ENCODE measurements at regions not wholly inside any gene's neighbourhood (a gene's known extent, or its start where the extent isn't known, plus 50 kb on each side); places are given as distances from the start of the nearest gene placed in this dataset.

DNA sequence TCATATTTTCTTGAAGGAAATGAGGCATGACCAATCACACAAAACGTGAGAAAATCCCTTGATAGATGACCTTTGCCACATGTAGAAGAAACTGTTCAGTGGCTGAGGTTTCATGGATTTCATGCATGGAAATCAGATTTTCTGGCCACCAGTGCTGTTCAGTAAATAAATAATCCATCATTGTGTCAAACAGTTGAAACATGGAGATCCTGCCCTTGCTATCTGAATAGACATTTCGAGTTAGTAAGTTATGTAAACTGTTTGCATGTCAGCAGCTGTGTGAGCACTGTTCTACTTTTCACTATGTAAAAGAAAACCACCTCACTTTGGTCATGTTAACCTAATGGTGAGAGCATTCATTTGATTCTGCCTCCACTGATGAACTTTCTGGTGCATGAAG, 793.9 kb upstream of the EPHA7 start:
- TF ChIP-seq, protein P1, sequence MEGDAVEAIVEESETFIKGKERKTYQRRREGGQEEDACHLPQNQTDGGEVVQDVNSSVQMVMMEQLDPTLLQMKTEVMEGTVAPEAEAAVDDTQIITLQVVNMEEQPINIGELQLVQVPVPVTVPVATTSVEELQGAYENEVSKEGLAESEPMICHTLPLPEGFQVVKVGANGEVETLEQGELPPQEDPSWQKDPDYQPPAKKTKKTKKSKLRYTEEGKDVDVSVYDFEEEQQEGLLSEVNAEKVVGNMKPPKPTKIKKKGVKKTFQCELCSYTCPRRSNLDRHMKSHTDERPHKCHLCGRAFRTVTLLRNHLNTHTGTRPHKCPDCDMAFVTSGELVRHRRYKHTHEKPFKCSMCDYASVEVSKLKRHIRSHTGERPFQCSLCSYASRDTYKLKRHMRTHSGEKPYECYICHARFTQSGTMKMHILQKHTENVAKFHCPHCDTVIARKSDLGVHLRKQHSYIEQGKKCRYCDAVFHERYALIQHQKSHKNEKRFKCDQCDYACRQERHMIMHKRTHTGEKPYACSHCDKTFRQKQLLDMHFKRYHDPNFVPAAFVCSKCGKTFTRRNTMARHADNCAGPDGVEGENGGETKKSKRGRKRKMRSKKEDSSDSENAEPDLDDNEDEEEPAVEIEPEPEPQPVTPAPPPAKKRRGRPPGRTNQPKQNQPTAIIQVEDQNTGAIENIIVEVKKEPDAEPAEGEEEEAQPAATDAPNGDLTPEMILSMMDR (IDR thresholded peaks at IDR 0.05) = no peak
- TF ChIP-seq EZH2phosphoT487 (IDR thresholded peaks at IDR 0.05) = no peak

All from neural progenitor cell (in vitro differentiated cells).